GM20000 (cell line): ENCODE measurements at regions not wholly inside any gene's neighbourhood (a gene's known extent, or its start where the extent isn't known, plus 50 kb on each side); places are given as distances from the start of the nearest gene placed in this dataset.

Experiments
- DNase-seq: peaks from one replicate; pipeline ENCODE4 v3.0.0; 2012; ENCODE audit warnings: low spot score
- CTCF ChIP-seq: IDR thresholded peaks from 2 replicates; pipeline ENCODE4 v1.5.1; 2012; ENCODE audit warnings: mild to moderate bottlenecking, control low read depth; ENCODE audit errors: extremely low read depth, missing control alignments

GRCh38 chr16:85207357-85207921 is 95.2 kb upstream of the CIBAR2 start:
- TF ChIP-seq CTCF = no peak
- DNase-seq = no peak

GRCh38 chr16:85208181-85208580 is 95.9 kb upstream of the CIBAR2 start:
- no peak for TF ChIP-seq CTCF
- no peak for DNase-seq

GRCh38 chr16:85208643-85209520 is 96.6 kb upstream of the CIBAR2 start:
- TF ChIP-seq CTCF = no peak
- no peak for DNase-seq

- TF ChIP-seq CTCF = no peak
- no peak for DNase-seq
Observed at GRCh38 chr16:85209526-85210121, 97.4 kb upstream of the CIBAR2 start.

DNA sequence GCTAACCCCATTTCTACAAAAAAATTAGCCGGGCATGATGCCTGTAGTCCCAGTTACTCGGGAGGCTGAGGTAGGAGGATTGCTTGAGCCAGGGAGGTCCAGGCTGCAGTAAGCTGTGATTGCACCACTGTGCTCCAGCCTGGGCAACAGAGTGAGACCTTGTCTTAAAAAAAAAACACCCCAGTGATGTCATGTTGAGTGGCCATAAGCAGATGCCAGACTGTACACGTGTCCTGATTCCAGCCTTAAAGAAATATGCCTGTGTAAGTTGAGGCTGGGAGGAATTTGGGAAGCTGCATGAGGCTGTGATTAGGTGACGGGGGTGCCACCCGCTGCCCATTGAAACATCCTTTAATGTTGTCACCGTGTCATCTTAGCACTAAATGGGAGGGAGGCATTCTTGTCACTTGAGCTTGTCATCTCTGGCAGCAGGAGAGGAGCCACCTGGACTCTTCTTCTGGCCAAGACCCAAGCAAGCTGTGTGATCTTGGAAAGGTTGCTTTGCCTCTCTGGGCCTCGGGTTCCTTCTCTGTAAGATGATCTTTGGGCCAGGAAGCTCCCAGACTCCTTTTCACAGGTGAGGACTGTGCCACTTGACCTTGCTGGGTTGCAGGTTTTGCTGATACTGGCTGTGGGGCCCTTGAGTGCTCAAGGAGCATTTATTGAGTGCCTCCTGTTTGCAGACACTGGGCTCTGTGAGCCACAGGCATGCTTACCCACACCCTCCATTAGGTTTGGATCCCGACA is 98.3 kb upstream of the CIBAR2 start:
- no peak for DNase-seq
- no peak for TF ChIP-seq CTCF

DNA sequence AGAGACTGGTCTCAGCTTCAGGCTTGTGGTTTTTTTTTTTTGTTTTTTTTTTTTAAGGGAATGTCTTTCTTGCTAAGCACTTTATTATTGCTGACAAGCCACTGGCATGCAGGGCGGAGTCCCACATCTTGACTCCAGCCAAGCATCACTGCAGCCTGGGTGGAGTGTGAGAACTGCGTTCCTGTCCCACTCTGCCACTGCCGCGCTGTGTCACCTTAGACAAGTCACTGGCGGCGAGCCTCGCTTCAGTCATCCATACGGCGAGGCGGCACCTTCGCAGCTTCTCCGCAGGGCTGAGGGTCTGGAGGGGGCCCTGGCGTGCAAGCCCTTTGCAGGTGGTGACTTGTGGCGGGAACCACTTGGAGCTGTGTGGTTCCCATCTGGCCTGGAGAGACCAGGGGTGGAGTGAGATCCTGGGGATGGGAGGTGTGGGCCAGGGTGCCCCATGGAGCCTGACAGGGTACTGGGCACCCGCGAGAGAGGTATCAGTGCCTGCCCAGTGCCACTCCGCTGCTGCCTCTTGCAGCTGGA is 99.1 kb upstream of the CIBAR2 start:
- no peak for DNase-seq
- TF ChIP-seq CTCF = no peak
